COLO668 (cell line): ENCODE measurements at regions not wholly inside any gene's neighbourhood (a gene's known extent, or its start where the extent isn't known, plus 50 kb on each side); places are given as distances from the start of the nearest gene placed in this dataset.

Experiments
- DNase-seq: peaks from one replicate; lab custom pipeline; 2025; ENCODE audit not compliant: unreplicated experiment; lab: John Stamatoyannopoulos, UW

DNA sequence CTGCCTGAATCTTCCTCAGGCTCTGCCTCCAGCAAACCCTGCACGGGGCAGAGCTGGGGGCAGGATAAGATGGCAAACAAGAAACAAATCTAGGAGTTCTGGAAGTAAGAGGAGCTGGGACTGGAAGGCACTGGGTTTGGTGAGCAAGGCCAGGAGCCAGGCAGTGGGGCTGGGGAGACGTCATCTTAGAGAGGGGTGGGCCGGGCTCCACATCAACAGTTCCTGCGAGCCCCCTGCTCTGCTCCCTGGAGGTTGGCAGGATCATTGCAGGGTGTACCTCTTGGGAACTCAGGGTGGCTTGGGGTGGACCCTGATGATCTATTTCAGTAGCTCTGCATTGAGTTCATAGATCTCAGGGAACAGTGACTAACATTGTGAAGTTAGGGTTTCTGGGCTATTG is 87.3 kb upstream of the PRR23E start:
- no peak for DNase-seq

- DNase-seq: no peak
Measured at GRCh38 chr3:127106053-127106452, 86.9 kb upstream of the PRR23E start.

GRCh38 chr3:127106456-127106855 is 86.5 kb upstream of the PRR23E start:
- no peak for DNase-seq

DNA sequence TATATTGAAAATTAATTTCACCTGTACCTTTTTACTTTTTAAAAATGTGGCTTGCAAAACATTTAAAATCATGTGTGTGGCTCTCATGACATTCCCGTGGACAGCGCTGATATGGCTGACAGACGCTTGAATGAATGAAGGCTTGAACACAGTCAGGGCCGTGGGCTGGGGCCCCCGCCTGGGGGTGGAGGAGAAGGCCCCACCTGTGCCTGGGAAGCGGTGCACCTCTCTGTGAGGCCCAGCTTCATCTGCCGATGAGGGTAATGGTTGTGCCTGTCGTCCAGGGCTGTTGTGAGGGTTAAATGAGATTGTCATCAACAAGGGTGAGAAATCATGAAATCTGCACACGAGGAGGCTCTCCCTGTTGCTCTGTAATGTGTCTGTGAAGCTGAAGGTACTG is 85.9 kb upstream of the PRR23E start:
- DNase-seq: no peak

GRCh38 chr3:127107491-127108375 is 85.2 kb upstream of the PRR23E start:
- DNase-seq: no peak

DNA sequence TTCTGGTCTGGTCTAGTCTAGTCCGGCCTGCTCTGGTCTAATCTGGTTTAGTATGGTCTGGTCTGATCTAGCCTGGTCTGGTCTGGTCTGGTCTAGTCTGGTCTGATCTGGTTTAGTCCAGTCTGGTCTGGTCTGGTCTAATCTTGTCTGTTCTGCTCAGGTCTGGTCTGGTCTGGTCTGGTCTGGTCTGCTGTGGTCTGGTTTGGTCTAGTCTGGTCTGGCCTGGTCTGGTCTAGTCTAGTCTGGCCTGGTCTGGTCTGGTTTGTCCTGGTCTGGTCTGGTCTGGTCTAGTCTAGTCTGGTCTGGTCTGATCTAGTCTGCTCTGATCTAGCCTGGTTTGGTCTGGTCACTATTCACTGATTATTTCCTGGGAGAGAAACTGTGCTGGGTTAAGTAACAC is 84.1 kb upstream of the PRR23E start:
- no peak for DNase-seq

DNA sequence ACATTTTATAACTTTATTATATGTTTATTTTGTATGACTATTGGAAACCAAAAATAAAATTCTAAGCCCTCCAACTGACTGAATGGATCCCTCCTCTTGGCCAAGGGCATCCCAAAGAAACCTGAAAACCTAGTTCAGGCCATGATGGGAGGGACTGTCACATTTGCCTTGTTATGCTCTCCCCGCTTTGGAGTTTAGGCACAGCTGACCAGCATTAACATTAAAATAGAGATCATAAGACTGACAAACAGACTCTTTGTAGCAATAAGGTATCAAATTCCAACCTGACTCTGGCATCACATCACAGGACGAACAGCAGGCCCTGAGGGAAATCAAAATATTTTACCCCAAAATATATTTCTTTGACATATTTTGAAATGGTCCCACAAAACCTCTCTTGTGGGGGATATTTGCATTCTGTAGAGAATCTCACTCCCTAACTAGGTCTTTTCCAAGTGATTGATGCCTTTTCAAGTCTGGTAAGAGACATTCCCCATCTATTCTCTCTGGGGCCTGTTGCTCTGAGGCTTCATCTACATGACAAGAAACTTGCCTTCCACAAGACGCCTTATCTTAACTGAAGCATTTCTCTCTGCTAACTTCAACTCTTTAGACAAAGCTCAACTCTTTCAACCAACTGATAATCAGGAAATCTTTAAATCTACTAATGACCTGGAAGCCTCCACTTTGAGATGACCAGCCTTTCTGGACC is 81.8 kb upstream of the PRR23E start:
- no peak for DNase-seq

DNA sequence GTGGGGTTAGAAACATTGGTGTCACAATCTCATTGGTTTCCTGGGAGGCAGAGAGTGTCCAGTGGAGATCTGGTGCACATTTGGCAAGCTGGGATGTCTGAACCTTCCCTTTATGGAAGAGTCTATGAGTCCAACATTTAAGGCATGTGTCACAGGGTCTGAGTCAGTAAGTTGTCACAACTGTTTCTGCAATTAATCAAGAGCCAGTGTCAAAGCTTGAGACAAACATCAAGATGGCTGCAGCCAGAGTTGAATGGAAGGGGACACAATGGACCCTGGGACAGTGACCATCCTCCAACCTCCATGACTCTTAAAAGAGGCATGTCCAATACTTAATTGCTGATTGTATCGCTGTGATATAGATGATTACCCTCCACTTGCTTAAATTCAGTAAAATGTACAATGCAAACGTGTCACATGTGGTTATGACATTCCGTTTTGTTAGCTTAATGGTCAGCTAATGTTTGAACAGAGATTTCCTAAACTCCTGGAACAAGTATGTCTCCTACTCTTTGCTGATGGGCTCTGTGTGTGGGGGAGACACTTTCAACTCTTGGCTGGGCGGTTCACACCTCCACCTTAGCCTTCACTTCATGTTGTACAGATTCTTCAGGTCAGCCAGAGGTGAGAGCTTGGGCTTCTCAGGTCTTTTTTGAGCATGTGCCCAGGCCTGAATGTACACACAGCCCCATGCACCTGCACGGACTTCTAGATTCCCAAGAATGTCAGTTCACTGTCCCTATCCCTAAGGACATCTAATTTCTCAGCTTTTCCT is 79.9 kb upstream of the PRR23E start:
- no peak for DNase-seq

- DNase-seq: no peak
Measured at GRCh38 chr3:127113571-127113891, 79.4 kb upstream of the PRR23E start.

GRCh38 chr3:127114337-127115070 is 78.4 kb upstream of the PRR23E start:
- no peak for DNase-seq

- no peak for DNase-seq
Measured at GRCh38 chr3:127115691-127116351, 77.1 kb upstream of the PRR23E start.

DNA sequence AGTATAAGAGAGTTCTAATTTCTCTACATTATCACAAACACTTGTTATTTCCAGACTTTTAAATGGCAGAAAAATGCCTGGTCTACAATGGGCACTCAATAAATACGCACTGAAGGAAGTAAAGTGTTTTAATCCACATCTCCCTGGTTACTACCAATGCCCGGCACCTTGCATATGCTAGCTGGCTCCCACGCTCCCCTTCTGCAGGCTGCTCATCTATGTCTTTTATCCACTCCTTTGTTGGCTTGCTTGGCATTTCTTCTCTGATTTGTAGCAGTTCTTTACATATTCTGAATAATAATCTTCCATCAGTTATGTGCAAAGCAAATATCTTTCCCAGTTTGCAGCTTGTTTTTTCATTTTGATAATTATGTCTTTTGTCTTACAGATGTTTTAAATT is 74.6 kb upstream of the PRR23E start:
- DNase-seq: no peak

- no peak for DNase-seq
Measured at GRCh38 chr3:127119693-127120464, 73.1 kb upstream of the PRR23E start.

GRCh38 chr3:127120851-127121647 is 71.9 kb upstream of the PRR23E start:
- DNase-seq: no peak

DNA sequence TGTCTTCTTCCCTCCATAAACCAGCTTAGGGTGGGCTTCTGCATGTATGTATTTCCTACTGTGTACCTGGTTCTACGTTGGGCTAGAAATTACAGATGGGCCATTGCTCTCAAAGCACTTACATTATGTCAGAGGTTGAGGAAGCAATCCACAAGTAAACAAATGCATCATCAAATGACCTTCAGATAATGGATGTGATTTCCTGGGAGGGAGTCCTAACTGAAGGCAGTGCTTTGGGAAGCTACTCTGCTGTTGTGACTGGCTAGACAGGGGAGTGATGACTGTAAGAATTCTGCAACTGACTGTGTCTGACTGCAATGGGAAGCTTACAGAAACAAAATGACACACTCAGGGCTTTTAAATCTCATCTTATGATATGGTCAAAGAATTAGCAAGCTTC is 71.0 kb upstream of the PRR23E start:
- no peak for DNase-seq

DNA sequence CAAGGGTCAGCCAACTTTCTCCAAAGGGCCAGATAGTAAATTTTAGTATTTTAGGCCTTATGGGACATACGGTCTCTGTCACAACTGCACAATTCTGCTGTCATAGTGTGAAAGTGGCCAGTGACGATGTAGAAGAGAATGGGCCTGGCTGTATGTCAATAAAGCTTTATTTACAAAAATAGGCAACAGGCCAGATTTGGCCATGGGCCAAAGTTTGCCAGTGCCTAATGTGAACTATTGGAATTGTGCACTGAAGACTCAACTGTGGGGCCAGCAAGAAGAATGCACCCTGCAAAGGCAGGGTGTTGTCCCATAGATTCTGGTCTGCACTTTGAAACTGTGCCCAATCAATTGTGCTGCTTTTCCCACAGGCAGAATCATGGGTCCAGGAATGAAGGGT is 69.4 kb upstream of the PRR23E start:
- DNase-seq: no peak

- no peak for DNase-seq
Measured at GRCh38 chr3:127124120-127124519, 68.8 kb upstream of the PRR23E start.

GRCh38 chr3:127131424-127132170 is 61.3 kb upstream of the PRR23E start:
- DNase-seq: no peak
